ENCODE measurements at regions not wholly inside any gene's neighbourhood (a gene's known extent, or its start where the extent isn't known, plus 50 kb on each side); places are given as distances from the start of the nearest gene placed in this dataset.

GRCh38 chr4:33150525-33150910 is 2430.3 kb downstream of the PCDH7 start:
- TF ChIP-seq CTCF (IDR thresholded peaks at IDR 0.05) (no peak), EP300 (IDR thresholded peaks at IDR 0.05) (no peak), JUN (IDR thresholded peaks at IDR 0.05) (no peak), HDAC2 (IDR thresholded peaks at IDR 0.05) (no peak), NFE2L2 (conservative IDR thresholded peaks at IDR 0.05; ENCODE audit: low read length) (no peak), ESRRA (IDR thresholded peaks at IDR 0.05; ENCODE audit: borderline replicate concordance, low read length) (no peak), TP53 (CRISPR knock-in tag; IDR thresholded peaks at IDR 0.05) (no peak), TFCP2L1 (CRISPR knock-in tag; IDR thresholded peaks at IDR 0.05) (no peak), REST (IDR thresholded peaks at IDR 0.05) (no peak)
